ENCODE measurements at regions not wholly inside any gene's neighbourhood (a gene's known extent, or its start where the extent isn't known, plus 50 kb on each side); places are given as distances from the start of the nearest gene placed in this dataset.

GRCh38 chr2:16023506-16024360 is 83.4 kb downstream of the MYCN start:
- DNase-seq: no peak

- no peak for DNase-seq
These were observed 82.3 kb downstream of the MYCN start for GRCh38 chr2:16022548-16023240.

- DNase-seq: no peak
These were observed 81.4 kb downstream of the MYCN start for GRCh38 chr2:16021611-16022363.

- no peak for DNase-seq
These were observed 80.1 kb downstream of the MYCN start for GRCh38 chr2:16020389-16021008.

GRCh38 chr2:16019617-16020351 is 79.4 kb downstream of the MYCN start:
- DNase-seq: no peak

GRCh38 chr2:16019060-16019480 is 78.7 kb downstream of the MYCN start:
- no peak for DNase-seq

- no peak for DNase-seq
These were observed 78.1 kb downstream of the MYCN start for GRCh38 chr2:16018277-16019059.

- no peak for DNase-seq
These were observed 75.9 kb downstream of the MYCN start for GRCh38 chr2:16016282-16016681.

GRCh38 chr2:16015903-16016265 is 75.5 kb downstream of the MYCN start:
- DNase-seq: no peak

GRCh38 chr2:16015210-16015902 is 75.0 kb downstream of the MYCN start:
- DNase-seq: no peak

GRCh38 chr2:16014802-16015201 is 74.5 kb downstream of the MYCN start:
- no peak for DNase-seq

GRCh38 chr2:16014041-16014787 is 73.9 kb downstream of the MYCN start:
- DNase-seq: no peak

GRCh38 chr2:16013359-16013911 is 73.1 kb downstream of the MYCN start:
- no peak for DNase-seq

- peak in 1 of 2 experiments; percentile 9 for DNase-seq
These were observed 72.4 kb downstream of the MYCN start for GRCh38 chr2:16012626-16013358.

- DNase-seq: no peak
These were observed 71.8 kb downstream of the MYCN start for GRCh38 chr2:16012029-16012596.

GRCh38 chr2:16011621-16011960 is 71.2 kb downstream of the MYCN start:
- DNase-seq: no peak

GRCh38 chr2:16010951-16011620 is 70.7 kb downstream of the MYCN start:
- DNase-seq: no peak

GRCh38 chr2:16010011-16010410 is 69.7 kb downstream of the MYCN start:
- no peak for DNase-seq

Measured in cerebellar nuclear complex (tissue), 1 donor.